Activated CD4-positive, alpha-beta memory T cell treated with anti-CD3 and anti-CD28 coated beads, Interleukin-2, amount 10 ng/mL, durations not matched to agents 7 days and 5 days (primary cell): ENCODE measurements at regions not wholly inside any gene's neighbourhood (a gene's known extent, or its start where the extent isn't known, plus 50 kb on each side); places are given as distances from the start of the nearest gene placed in this dataset.
"Not testable (repeated sequence)": the region's sequence is repeated elsewhere in the genome, so short reads cannot be mapped to it uniquely, and the experiment has no call there.

Experiments used
- CTCF ChIA-PET: fragments of 350-600 bp; sonication (Branson Sonifier 250); formaldehyde crosslinking; loops from one replicate; lab custom pipeline; 2021; ENCODE audit warnings: antibody characterized with exemption, inconsistent platforms; lab: Charles Lee
- POLR2A ChIA-PET: fragments of 350-600 bp; sonication (Branson Sonifier 250); formaldehyde crosslinking; loops from one replicate; lab custom pipeline; 2021; ENCODE audit warnings: antibody characterized with exemption; lab: Charles Lee
- DNase-seq: peaks from one replicate; pipeline ENCODE4 v3.0.0-alpha.2; 2020
- H3K27ac Mint-ChIP-seq: one replicate; pipeline ENCODE4 v1.8.0; 2021; ENCODE audit warnings: mild to moderate bottlenecking, mixed read lengths
- H3K27me3 Mint-ChIP-seq: one replicate; pipeline ENCODE4 v1.8.0; 2021; ENCODE audit warnings: mixed read lengths
- H3K36me3 Mint-ChIP-seq: one replicate; pipeline ENCODE4 v1.8.0; 2021; ENCODE audit warnings: low read depth, mixed read lengths
- H3K4me1 Mint-ChIP-seq: one replicate; pipeline ENCODE4 v1.8.0; 2021; ENCODE audit warnings: mixed read lengths
- H3K4me3 Mint-ChIP-seq: one replicate; pipeline ENCODE4 v1.8.0; 2021; ENCODE audit warnings: mild to moderate bottlenecking, mixed read lengths
- H3K9me3 Mint-ChIP-seq: one replicate; pipeline ENCODE4 v1.8.0; 2021; ENCODE audit warnings: mixed read lengths

DNA sequence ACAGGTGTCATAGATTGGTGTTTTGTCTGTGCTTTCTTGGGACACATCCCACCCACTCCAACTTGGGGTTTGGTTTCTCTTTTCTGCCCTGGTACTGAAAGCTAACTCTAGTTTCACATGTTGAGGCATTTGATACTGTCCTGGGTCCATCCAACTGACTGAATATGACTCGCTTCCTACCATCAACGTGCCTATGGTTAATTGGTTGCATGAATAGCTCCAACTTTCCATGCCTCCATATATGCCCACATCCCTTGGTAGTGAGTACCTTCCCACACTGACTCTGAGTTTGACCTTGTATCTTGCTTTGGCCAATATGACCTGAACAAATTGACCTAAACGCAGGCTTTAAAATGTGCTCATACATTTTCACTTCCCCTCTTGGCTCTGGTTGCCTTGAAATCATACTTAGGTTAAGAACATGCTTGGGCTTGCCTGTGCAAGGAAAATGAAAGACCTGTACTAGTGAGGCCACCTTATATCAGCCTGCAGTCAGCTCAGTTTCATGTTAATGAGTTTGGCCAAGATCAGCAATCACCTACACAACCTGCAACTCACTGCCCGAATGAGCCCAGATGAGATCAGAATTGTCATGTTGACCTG lies 81.0 kb upstream of the KCNK2 start:
- DNase-seq, result no peak
- no peaks in the 10 kb centered on the region for H3K27me3 Mint-ChIP-seq
- H3K36me3 Mint-ChIP-seq, result no peaks in the 10 kb centered on the region
- H3K9me3 Mint-ChIP-seq, result no peaks in the 10 kb centered on the region
- H3K27ac Mint-ChIP-seq, result no peak overlapping the region
- ChIA-PET CTCF (no interaction called here), POLR2A (no interaction called here)
- no peak overlapping the region for H3K4me3 Mint-ChIP-seq
- H3K4me1 Mint-ChIP-seq, result no peaks in the 10 kb centered on the region

DNA sequence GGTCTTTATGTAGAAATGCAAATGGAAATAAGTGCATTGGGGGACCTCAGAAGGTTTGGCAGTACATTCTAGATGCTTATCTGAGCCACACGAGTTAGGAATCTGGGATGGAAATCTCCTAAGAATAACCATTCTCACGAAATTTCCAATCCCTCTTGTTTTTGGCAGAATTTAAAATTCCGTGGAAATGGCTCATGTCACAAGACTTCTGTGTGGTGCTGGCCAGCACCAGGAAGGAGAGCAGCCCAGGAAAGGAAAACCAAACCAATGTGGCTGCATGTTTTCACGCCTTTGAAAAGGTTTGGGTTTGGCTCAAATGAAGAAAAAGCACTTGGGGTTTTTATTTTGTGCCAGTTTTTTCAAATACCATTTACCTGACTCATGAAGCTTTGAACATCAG lies 80.1 kb upstream of the KCNK2 start:
- POLR2A ChIA-PET, result no interaction called here
- Mint-ChIP-seq H3K27me3 (no peaks in the 10 kb centered on the region), H3K27ac (no peak overlapping the region), H3K36me3 (no peaks in the 10 kb centered on the region), H3K4me3 (no peak overlapping the region), H3K9me3 (no peaks in the 10 kb centered on the region), H3K4me1 (no peaks in the 10 kb centered on the region)
- DNase-seq, result no peak
- CTCF ChIA-PET, result no interaction called here

DNA sequence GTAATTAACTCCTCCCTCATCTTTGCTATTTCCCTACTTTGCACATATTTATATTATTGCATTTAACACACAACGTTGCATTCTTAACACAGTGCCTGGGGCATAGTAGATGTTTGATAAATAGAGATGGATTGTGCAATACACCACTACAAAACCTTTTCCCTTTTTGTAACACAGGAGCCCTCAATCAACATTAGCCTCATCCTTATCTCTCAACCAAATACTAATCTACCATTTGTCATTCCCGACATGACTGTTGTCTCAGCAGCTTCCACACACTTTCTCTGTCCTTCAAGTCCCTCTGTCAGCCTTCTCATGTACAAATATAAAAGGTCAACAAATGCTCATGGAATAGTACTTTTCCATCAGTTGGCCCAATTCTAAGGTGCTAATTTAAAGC lies 78.9 kb upstream of the KCNK2 start:
- Mint-ChIP-seq H3K9me3 (no peaks in the 10 kb centered on the region), H3K27ac (no peak overlapping the region), H3K27me3 (no peaks in the 10 kb centered on the region), H3K4me1 (no peaks in the 10 kb centered on the region), H3K4me3 (no peak overlapping the region), H3K36me3 (no peaks in the 10 kb centered on the region)
- DNase-seq, result no peak
- ChIA-PET POLR2A (no interaction called here), CTCF (no interaction called here)

DNA sequence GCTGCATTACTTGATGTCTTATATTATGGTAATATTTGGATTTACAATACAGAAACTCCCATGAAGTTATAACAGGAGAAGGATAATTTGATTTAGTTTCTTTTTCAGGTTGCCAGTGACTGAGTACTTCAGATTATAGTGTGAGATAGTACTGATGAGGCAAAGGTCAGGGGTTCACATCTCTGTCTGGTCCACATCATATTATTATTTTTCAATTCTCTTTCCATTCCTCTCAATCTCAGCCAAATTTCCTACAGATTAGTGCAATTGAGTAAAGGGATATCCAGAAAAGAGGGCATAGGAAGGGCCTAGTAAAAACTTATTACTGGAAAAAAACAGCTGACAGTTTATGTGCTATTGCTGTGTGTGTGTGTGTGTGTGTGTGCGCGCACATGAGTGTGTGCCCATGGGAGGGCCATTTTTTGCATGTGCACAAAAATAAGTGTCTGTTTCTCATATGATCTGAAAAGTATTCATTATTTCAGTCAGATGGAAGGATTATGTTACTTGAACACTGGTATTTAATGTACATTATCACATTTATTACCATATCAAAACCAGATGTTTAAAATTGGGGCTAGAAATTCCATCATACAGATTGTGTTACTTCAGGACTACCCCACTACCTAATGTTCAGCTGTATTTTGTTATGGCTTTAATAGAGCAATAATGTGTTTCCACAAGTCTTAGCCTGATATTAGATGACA lies 78.3 kb upstream of the KCNK2 start:
- Mint-ChIP-seq H3K27ac (no peak overlapping the region), H3K27me3 (no peaks in the 10 kb centered on the region), H3K36me3 (no peaks in the 10 kb centered on the region), H3K9me3 (no peaks in the 10 kb centered on the region), H3K4me3 (no peak overlapping the region), H3K4me1 (no peaks in the 10 kb centered on the region)
- no peak for DNase-seq
- ChIA-PET CTCF (no interaction called here), POLR2A (no interaction called here)

DNA sequence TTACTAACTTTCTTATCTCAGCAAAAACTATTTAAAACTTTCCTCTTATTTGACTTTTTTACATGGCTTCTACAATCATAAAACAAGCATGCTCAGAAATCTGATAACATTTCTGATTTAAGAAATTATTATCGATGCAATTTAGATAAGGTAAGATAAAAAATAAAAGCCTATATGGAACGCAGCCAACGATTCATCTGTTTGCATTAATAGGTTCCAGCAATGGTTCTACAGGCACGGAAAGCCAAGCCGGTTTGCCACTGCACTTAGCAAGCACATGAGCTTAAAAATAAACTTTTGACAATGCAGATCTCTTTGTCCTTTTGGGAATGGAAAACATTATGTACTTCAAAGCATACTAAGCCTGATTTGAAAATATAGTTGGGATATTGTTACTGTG lies 77.5 kb upstream of the KCNK2 start:
- no peak overlapping the region for H3K4me3 Mint-ChIP-seq
- H3K4me1 Mint-ChIP-seq, result no peaks in the 10 kb centered on the region
- no peak for DNase-seq
- ChIA-PET CTCF (no interaction called here), POLR2A (no interaction called here)
- no peaks in the 10 kb centered on the region for H3K9me3 Mint-ChIP-seq
- no peaks in the 10 kb centered on the region for H3K27me3 Mint-ChIP-seq
- H3K36me3 Mint-ChIP-seq, result no peaks in the 10 kb centered on the region
- no peak overlapping the region for H3K27ac Mint-ChIP-seq

DNA sequence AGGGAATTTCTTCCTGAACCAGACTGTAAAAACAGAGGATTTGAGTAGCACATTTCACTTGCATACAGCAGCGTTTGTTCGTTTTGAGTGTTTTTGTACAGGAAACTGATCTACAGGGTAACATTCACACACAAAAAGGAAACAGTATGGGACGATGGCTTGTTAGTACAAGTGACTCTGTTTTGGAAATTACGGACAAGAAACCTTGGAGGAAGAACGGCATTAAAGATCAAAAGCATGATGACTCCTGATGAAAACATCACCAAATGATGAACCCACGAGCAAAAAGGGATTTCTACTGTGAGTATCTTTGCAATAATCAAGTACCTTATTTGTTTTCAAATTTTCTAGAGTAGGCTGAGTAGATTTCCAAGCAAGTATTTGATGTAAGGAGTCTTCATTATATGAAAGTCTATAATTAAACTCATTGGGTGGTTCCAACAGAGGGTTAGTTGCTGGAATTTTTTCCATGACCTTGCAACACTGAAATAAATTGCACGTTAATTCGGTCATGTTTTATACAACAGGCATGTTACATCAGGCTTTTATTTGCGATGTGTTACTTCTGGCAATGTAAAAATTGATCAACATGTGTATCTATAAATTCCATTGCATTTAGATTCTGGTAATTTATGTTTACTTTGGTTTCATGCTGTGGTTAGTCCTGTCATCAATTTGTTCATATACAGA lies 76.7 kb upstream of the KCNK2 start:
- H3K27ac Mint-ChIP-seq, result no peak overlapping the region
- no peak overlapping the region for H3K4me3 Mint-ChIP-seq
- no peaks in the 10 kb centered on the region for H3K27me3 Mint-ChIP-seq
- CTCF ChIA-PET, result no interaction called here
- no peaks in the 10 kb centered on the region for H3K4me1 Mint-ChIP-seq
- H3K9me3 Mint-ChIP-seq, result no peaks in the 10 kb centered on the region
- DNase-seq, result no peak
- H3K36me3 Mint-ChIP-seq, result no peaks in the 10 kb centered on the region
- POLR2A ChIA-PET, result no interaction called here

DNA sequence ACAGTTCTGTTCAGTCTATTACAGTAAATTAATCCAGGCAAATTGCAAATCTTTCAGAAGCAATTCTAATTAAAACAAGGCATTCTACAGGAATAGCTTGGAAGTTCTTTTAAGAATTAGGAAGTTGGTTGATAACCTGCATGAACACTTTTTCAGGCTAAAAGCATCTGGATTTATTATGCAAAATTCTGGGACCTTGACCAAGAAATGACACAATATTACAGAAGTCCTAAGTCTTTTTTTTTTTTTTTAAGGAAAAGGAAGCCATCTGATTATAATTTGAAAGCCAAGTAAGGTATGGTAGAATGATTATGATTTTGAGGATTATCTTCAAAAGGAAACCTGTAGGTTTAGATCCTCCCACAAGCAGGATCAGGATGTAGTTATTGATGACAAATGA lies 74.7 kb upstream of the KCNK2 start:
- H3K27me3 Mint-ChIP-seq, result no peaks in the 10 kb centered on the region
- no peaks in the 10 kb centered on the region for H3K9me3 Mint-ChIP-seq
- no peaks in the 10 kb centered on the region for H3K36me3 Mint-ChIP-seq
- no peak overlapping the region for H3K27ac Mint-ChIP-seq
- POLR2A ChIA-PET, result no interaction called here
- CTCF ChIA-PET, result no interaction called here
- H3K4me1 Mint-ChIP-seq, result no peaks in the 10 kb centered on the region
- no peak for DNase-seq
- no peak overlapping the region for H3K4me3 Mint-ChIP-seq

DNA sequence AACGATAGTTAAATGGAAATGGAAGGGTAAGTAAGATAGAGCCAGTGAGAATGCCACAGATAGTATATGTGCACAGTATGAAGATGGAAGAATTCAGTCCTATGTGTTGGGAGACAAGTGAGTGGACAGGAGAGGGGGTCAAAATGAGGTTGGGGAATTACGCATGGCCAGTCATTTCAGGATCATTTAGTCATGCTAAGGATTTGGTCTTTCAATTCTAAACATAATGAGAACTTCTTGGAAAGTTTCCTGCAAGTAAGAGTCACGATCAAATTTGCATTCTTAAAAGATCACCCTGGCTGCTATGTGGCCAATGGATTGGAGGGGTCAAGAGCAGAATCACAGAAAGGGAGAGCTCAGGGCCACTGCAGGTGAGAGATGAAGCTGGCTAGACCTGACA lies 64.0 kb upstream of the KCNK2 start:
- ChIA-PET POLR2A (no interaction called here), CTCF (no interaction called here)
- Mint-ChIP-seq H3K9me3 (no peaks in the 10 kb centered on the region), H3K36me3 (no peaks in the 10 kb centered on the region), H3K4me3 (no peak overlapping the region), H3K4me1 (no peaks in the 10 kb centered on the region), H3K27ac (no peak overlapping the region), H3K27me3 (no peaks in the 10 kb centered on the region)
- no peak for DNase-seq

DNA sequence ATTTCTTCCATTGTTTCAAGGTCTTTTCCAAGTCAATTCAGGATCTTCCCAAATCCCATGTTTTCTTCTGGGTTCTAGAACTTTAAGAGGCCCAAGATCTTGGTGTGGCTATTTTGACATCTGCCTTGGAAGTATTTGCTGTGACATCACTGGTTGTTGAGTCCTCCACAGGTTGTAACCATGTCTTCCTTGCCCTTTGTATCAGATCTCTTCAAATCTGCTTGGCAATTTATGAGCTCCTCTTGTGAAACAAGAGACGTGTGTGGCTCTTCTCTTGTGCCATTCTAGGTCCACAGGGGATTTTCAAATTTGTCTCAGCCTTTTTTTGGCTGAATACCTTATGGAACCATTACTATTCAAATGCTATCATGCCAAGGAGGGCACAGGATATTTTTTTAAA lies 60.3 kb upstream of the KCNK2 start:
- no peak for DNase-seq
- Mint-ChIP-seq H3K27me3 (no peaks in the 10 kb centered on the region), H3K9me3 (no peaks in the 10 kb centered on the region), H3K4me1 (no peaks in the 10 kb centered on the region), H3K27ac (no peak overlapping the region), H3K4me3 (no peak overlapping the region), H3K36me3 (no peaks in the 10 kb centered on the region)
- ChIA-PET POLR2A (interaction anchor here (0.7 kb wide), 1 partner anchor 70 kb away, joined by 3 read pairs; no protein-coding TSS in a partner anchor), CTCF (no interaction called here)

DNA sequence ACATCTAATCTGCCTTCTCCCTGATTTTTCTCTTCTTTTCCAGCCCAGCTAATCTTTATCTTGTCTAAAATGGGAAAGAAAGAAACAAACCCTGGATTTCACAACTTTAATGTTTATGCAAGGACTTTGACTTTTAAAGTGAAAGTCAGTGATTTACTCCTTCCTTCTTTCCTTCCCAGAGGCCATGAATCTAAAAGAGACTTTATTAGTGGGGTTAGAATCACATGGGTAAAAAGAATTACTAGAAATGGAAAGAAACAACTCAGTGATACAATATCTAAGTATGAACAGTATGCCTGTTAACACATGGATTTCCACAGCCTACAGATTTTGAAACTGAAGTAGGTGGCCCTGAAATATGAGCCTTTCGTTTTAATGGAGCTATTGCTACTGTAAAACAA lies 59.8 kb upstream of the KCNK2 start:
- H3K36me3 Mint-ChIP-seq, result no peaks in the 10 kb centered on the region
- no peaks in the 10 kb centered on the region for H3K27me3 Mint-ChIP-seq
- no peaks in the 10 kb centered on the region for H3K9me3 Mint-ChIP-seq
- ChIA-PET POLR2A (no interaction called here), CTCF (no interaction called here)
- H3K4me3 Mint-ChIP-seq, result no peak overlapping the region
- no peak overlapping the region for H3K27ac Mint-ChIP-seq
- no peaks in the 10 kb centered on the region for H3K4me1 Mint-ChIP-seq
- DNase-seq, result no peak

DNA sequence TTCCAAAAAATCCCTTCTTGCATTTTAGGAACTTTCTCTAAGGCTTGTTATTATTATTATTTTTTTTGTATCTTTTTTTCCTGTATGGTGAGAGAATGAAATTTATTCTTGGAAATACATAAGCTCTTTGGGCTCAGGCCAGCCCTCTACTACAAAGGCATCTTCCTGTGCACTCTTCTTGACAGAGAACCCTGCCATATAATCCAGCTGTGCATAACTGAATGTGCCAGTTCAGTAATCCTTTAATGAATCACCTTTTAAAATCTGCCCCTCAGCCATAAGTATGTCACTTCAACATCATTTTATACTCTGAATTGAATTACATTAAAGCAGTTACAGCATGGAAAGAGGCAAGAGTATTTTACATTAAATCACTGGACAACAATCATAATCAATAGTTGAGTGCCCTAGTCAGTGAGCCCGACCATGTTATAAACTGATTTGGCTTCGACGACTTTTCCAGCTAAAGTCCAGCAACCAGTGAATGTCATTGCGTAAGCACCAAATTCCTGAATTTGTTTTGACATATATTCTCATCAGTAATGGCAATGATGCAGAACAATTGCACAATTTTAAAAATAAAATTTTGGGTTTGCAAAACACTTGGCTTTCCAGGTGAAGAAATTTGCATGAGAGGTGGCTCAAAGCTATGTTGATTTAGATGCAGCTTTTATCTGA lies 59.2 kb upstream of the KCNK2 start:
- H3K36me3 Mint-ChIP-seq, result no peaks in the 10 kb centered on the region
- CTCF ChIA-PET, result no interaction called here
- no peak for DNase-seq
- H3K4me1 Mint-ChIP-seq, result no peaks in the 10 kb centered on the region
- H3K27me3 Mint-ChIP-seq, result no peaks in the 10 kb centered on the region
- POLR2A ChIA-PET, result no interaction called here
- no peaks in the 10 kb centered on the region for H3K9me3 Mint-ChIP-seq
- H3K4me3 Mint-ChIP-seq, result no peak overlapping the region
- no peak overlapping the region for H3K27ac Mint-ChIP-seq

DNA sequence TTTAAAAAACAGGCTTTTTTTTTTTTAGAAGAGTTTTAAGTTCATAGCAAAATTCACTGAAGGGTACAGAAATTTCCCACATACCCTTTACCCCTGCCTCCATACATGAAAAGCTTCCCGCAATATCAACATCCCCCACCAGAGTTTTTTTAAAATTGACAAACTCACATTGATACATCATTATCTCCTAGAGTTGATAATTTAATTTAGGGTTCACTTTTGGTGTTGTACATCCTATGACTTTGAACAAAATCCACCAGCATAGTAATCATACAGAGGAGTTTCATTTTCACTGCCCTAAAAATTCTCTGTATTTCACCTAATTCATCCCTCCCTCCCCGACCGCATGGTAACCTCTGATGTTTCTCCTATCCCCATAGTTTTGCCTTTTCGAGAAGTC lies 53.6 kb upstream of the KCNK2 start:
- H3K4me1 Mint-ChIP-seq, result no peaks in the 10 kb centered on the region
- H3K27me3 Mint-ChIP-seq, result no peaks in the 10 kb centered on the region
- no peak for DNase-seq
- no peak overlapping the region for H3K4me3 Mint-ChIP-seq
- no peak overlapping the region for H3K27ac Mint-ChIP-seq
- H3K9me3 Mint-ChIP-seq, result no peaks in the 10 kb centered on the region
- ChIA-PET POLR2A (no interaction called here), CTCF (no interaction called here)
- H3K36me3 Mint-ChIP-seq, result no peaks in the 10 kb centered on the region

DNA sequence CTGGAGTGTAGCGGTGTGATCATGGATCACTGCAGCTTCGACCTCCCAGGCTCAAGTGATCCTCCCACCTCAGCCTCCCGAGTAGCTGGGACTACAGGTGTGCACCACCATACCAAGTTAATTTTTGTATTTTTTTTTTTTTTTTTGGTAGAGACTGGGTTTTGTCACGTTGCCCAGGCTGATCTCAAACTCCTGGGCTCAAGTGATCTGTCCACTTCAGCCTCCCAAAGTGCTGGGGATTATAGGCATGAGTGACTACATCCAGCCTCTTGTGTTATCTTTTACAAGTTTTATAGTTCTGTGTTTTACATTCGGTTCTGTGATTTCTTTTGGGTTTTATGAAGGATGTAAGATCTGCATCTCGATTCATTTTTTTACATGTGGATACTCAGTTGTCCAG lies 52.0 kb upstream of the KCNK2 start:
- H3K4me1 Mint-ChIP-seq, H3K4me3 Mint-ChIP-seq, H3K36me3 Mint-ChIP-seq, CTCF ChIA-PET, DNase-seq, H3K27ac Mint-ChIP-seq, H3K9me3 Mint-ChIP-seq, POLR2A ChIA-PET, H3K27me3 Mint-ChIP-seq: not testable (repeated sequence)
